ENCODE measurements at regions not wholly inside any gene's neighbourhood (a gene's known extent, or its start where the extent isn't known, plus 50 kb on each side); places are given as distances from the start of the nearest gene placed in this dataset.

GRCh38 chr2:219989744-219990143 is 362.3 kb downstream of the SLC4A3 start:
- in situ Hi-C loops (cut with HindIII; ENCODE audit: low sequenced_read_pairs), result no loop called here
- TF ChIP-seq CTCF (IDR thresholded peaks at IDR 0.05; ENCODE audit: low read depth, low read length, missing control alignments), result no peak
- DNase-seq (ENCODE audit: low read depth), result no peak
- H3K4me3 ChIP-seq (ENCODE audit: low read depth, low read length), result no peak overlapping the region

GRCh38 chr2:219991116-219991515 is 363.7 kb downstream of the SLC4A3 start:
- in situ Hi-C loops (cut with HindIII; ENCODE audit: low sequenced_read_pairs), result no loop called here
- DNase-seq (ENCODE audit: low read depth), result no peak
- no peak for TF ChIP-seq CTCF (IDR thresholded peaks at IDR 0.05; ENCODE audit: low read depth, low read length, missing control alignments)
- H3K4me3 ChIP-seq (ENCODE audit: low read depth, low read length), result no peak overlapping the region

GRCh38 chr2:219995399-219995798 is 368.0 kb downstream of the SLC4A3 start:
- H3K4me3 ChIP-seq (ENCODE audit: low read depth, low read length), result no peak overlapping the region
- in situ Hi-C loops (cut with HindIII; ENCODE audit: low sequenced_read_pairs), result no loop called here
- DNase-seq (ENCODE audit: low read depth), result no peak
- no peak for TF ChIP-seq CTCF (IDR thresholded peaks at IDR 0.05; ENCODE audit: low read depth, low read length, missing control alignments)

- in situ Hi-C loops (cut with HindIII; ENCODE audit: low sequenced_read_pairs), result no loop called here
- TF ChIP-seq CTCF (IDR thresholded peaks at IDR 0.05; ENCODE audit: low read depth, low read length, missing control alignments), result no peak
- DNase-seq (ENCODE audit: low read depth), result no peak
- H3K4me3 ChIP-seq (ENCODE audit: low read depth, low read length), result no peak overlapping the region
These were observed 368.7 kb downstream of the SLC4A3 start for GRCh38 chr2:219995991-219996765.

GRCh38 chr2:219997341-219997851 is 370.0 kb downstream of the SLC4A3 start:
- H3K4me3 ChIP-seq (ENCODE audit: low read depth, low read length), result no peak overlapping the region
- in situ Hi-C loops (cut with HindIII; ENCODE audit: low sequenced_read_pairs), result no loop called here
- no peak for DNase-seq (ENCODE audit: low read depth)
- TF ChIP-seq CTCF (IDR thresholded peaks at IDR 0.05; ENCODE audit: low read depth, low read length, missing control alignments), result peak; percentile 43

- in situ Hi-C loops (cut with HindIII; ENCODE audit: low sequenced_read_pairs), result no loop called here
- DNase-seq (ENCODE audit: low read depth), result no peak
- H3K4me3 ChIP-seq (ENCODE audit: low read depth, low read length), result no peak overlapping the region
- no peak for TF ChIP-seq CTCF (IDR thresholded peaks at IDR 0.05; ENCODE audit: low read depth, low read length, missing control alignments)
These were observed 370.7 kb downstream of the SLC4A3 start for GRCh38 chr2:219998107-219998506.

All from astrocyte of the cerebellum (primary cell).